Fibroblast of peridontal ligament (primary cell): ENCODE measurements at regions not wholly inside any gene's neighbourhood (a gene's known extent, or its start where the extent isn't known, plus 50 kb on each side); places are given as distances from the start of the nearest gene placed in this dataset.
"Not testable (repeated sequence)": the region's sequence is repeated elsewhere in the genome, so short reads cannot be mapped to it uniquely, and the experiment has no call there.

Source experiments
- DNase-seq: peaks from one replicate; pipeline ENCODE4 v3.0.0-alpha.2; 2010; ENCODE audit errors: extremely low read depth

DNA sequence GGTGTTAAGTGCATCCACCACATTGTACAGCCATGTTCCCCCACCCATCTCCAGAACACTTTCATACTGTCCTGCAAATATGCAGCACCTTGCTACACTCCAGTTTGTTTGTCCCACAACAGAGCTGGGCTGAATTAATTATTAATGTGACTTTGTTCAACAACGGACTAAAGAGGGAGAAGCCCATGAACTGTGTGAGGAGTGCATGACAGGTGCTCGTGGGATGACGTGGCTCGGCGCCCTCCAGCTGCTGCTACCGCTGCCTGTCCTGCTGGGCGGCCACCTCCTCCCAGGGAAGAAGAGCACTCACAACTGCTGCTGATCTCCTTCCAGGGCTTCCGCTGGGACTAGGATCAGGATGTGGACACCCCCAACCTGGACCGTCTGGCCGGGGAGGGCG, 111.2 kb upstream of the DEFB108B start:
- DNase-seq, result not testable (repeated sequence)

DNA sequence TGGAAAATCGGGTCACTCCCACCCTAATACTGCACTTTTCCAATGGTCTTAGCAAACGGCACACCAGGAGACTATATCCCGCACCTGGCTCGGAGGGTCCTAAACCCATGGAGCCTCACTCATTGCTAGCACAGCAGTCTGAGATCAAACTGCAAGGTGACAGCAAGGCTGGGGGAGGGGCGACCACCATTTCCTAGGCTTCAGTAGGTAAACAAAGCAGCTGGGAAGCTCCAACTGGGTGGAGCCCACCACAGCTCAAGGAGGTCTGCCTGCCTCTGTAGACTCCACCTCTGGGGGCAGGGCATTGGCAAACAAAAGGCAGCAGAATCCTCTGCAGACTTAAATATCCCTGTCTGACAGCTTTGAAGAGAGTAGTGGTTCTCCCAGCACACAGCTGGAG, 109.0 kb upstream of the DEFB108B start:
- not testable (repeated sequence) for DNase-seq

- DNase-seq, result not testable (repeated sequence)
These were observed 102.3 kb upstream of the DEFB108B start for GRCh38 chr11:71730748-71731147.

DNA sequence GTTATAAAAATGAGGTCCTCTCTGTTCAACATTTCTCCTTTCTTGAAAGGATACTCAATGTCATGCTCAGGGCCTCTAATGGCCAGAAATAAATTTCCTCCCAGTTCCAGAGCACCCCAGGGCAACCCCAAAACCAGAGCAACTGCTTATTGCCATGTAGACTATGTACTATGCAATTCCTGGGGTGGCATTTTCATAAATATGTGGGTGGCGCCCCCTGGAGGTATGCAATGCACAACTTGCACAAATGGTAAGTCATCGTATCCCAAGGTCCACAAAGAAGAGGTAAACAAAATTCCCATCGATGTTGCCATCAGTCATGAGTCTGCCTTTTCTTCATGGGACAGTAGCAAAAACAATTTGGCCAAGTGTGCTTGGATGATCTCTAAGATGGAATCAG, 98.6 kb upstream of the DEFB108B start:
- not testable (repeated sequence) for DNase-seq

GRCh38 chr11:71738317-71738716, 94.7 kb upstream of the DEFB108B start:
- not testable (repeated sequence) for DNase-seq

DNA sequence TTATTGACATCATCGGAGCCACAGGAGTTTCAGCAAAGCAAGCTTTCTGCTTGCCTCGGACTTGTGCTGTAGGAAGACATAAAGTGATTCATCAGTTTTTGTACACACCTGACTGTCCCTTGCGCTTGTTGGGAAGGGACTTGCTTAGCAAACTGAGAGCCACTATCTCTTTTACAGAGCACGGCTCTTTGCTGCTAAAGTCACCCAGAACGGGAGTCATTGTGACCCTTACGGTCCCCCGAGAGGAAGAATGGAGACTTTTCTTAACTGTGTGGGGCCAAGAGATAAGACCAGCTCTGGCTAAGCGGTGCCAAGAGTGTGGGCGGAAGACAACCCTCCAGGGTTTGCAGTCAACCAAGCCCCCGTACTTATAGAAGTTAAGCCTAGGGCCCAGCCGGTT, 89.6 kb upstream of the DEFB108B start:
- not testable (repeated sequence) for DNase-seq

DNA sequence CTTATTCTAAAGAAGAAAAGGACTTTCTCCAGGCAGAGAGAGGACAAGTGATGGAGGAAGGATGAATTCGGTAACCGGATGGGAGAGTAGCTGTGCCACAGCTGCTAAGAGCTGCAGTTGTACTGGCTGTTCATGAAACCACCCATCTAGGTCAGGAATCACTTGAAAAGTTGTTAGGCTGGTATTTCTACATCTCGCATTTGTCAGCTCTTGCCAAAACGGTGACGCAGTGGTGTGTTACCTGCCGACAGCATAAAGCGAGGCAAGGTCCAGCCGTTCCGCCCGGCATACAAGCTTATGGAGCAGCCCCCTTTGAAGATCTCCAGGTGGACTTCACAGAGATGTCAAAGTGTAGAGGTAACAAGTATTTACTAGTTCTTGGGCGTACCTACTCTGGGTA, 87.3 kb upstream of the DEFB108B start:
- DNase-seq, result not testable (repeated sequence)

DNA sequence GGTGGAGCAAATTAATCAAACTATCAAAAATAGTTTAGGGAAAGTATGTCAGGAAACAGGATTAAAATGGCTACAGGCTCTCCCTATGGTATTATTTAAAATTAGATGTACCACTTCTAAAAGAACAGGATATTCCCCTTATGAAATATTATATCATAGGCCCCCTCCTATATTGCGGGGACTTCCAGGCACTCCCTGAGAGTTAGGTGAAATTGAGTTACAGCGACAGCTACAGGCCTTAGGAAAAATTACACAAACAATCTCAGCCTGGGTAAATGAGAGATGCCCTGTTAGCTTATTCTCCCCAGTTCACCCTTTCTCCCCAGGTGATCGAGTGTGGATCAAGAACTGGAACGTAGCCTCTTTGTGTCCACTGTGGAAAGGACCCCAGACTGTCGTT, 86.7 kb upstream of the DEFB108B start:
- DNase-seq, result not testable (repeated sequence)

DNA sequence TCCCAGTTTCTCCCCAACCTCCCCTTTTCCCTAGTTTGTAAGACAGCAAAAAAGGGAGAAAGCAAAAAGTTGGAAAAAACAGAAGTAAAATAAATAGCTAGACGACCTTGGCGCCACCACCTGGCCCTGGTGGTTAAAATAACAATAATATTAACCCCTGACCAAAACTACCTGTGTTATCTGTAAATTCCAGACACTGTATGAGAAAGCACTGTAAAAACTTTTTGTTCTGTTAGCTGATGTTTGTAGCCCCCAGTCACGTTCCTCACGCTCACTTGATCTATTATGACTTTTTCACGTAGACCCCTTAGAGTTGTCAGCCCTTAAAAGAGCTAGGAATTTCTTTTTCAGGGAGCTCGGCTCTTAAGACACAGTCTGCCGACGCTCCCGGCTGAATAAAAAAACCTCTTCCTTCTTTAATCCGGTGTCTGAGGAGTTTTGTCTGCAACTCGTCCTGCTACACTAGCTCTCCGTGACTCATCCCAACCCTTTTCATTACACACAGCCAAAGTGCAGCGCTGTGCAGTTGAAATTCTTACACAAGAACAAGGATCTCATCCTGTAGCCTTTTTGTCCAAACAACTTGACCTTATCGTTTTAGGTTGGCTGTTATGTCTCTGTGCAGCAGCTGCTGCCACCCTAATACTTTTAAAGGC, 83.9 kb upstream of the DEFB108B start:
- not testable (repeated sequence) for DNase-seq

- DNase-seq, result not testable (repeated sequence)
These were observed 82.1 kb upstream of the DEFB108B start for GRCh38 chr11:71750908-71751307.

- DNase-seq, result not testable (repeated sequence)
These were observed 68.1 kb upstream of the DEFB108B start for GRCh38 chr11:71764695-71765491.

- DNase-seq, result not testable (repeated sequence)
These were observed 66.0 kb upstream of the DEFB108B start for GRCh38 chr11:71767016-71767415.

DNA sequence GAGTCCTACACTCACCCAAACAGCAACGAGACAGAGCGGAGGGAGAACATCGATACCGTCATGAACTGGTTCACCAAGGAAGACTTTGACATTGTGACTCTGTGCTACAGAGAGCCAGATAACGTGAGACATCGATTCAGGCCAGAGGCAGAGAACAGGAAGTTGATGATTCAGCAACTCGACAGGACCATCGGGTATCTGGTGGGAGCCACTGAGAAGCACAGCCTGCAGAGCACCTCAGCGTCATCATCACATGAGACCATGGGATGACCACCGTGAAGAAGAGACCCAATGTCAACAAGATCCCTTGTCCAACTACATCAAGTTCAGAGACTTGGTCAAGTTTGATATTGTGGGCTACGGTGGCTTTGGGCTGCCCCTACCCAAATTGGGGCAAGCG, 60.8 kb upstream of the DEFB108B start:
- DNase-seq, result not testable (repeated sequence)

DNA sequence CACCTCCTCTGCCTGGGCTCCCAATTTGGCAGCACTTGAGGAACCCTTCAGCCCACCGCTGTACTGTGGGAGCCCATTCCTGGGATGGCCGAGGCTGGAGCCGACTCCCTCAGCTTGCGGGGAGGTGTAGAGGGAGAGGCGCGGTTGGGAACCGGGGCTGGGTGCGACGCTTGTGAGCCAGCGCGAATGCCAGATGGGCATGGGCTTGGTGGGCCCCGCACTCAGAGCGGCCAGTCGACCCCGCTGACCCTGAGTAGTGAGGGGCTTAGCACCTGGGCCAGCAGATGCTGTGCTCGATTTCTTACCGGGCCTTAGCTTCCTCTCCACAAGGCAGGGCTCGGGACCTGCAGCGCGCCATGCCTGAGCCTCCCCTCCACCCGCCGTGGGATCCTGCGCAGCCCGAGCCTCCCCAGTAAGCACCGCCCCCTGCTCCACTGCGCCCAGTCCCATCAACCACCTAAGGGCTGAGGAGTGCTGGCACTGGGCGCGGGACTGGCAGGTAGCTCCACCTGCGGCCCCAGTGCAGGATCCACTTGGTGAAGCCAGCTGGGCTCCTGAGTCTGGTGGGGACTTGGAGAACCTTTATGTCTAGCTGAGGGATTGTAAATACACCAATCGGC, 58.3 kb upstream of the DEFB108B start:
- DNase-seq, result no peak

DNA sequence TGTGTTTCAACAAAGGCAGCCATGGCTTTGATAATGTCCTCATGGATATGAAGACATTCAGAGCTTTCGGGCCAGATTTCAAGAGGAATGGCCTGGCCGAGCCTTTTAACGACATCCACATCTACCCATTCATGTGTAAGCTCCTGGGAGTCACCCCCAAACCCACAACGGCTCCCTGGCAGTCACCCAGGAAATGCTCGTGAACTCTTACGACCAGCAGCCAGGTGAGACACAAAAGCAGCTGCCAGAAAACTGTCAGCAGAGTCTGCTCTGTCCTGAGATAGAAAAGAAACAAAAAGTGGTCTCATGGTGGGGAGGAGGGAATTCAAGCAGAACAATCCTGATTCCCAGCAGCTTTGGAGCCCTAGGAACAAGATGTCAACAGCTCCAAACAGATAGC, 52.9 kb upstream of the DEFB108B start:
- DNase-seq, result not testable (repeated sequence)

DNA sequence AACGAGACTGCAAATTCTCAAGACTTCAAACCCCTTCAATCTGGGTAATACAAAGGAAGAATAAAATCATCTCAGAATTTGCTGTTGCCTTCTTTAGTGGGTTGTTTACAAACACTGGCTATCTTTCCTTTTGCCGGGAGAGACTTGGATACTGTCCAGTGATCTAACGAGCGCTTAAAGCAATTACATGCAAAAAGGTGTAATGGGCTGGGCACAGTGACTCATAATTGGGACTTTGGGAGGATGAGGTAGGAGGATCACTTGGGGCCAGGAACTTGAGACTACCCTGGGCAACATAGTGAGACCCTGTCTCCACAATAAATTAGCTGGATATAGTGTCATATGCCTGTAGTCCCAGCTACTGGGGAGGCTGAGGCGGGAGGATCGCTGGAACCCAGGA, 52.2 kb upstream of the DEFB108B start:
- not testable (repeated sequence) for DNase-seq

DNA sequence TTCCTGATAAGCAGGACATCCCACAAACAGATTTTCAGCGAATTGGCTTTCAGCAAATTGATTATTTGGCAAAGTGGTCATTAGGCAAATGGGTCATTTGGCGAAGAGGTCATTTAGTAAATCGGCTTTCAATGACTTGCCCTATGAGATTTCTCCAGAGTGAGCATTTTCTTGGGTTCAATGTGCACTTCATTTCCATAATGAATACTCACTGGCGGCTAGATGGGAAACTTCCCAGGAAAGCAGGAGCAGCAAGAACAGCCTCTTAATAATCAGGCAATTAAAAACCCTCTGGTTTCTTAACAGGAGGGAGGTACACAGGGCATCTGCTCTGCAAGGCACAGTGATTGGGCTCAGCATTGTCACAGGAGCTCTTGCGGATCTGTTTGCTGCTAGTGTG, 51.5 kb upstream of the DEFB108B start:
- not testable (repeated sequence) for DNase-seq

DNA sequence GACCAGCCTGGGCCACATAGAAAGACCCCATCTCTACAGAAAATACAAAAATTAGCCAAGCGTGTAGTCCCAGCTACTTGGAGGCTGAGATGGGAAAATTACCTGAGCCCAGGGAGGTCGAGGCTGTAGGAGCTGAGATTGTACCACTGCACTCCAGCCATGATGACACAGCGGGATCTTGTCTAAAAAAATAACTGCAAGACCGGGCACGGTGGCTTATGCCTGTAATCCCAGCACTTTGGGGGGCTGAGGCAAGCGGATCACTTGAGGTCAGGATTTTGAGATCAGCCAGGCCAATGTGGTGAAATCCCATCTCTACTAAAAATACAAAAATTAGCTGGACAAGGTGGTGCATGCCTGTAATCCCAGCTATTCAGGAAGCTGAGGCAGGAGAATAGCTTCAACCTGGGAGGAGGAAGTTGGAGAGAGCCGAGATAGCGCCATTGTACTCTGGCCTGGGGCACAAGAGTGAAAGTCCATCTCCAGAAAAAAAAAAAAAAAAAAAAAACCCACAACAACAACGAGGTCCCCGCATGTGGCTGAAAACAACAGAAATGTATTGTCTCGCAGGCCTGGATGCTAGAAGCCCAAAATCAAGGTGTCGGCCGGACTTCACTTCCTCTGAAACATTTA, 50.7 kb upstream of the DEFB108B start:
- not testable (repeated sequence) for DNase-seq

- DNase-seq, result peak; percentile 29
These were observed 49.8 kb upstream of the DEFB108B start for GRCh38 chr11:71783191-71783590.
